Endometrium (tissue), 2 donors: ENCODE measurements at regions not wholly inside any gene's neighbourhood (a gene's known extent, or its start where the extent isn't known, plus 50 kb on each side); places are given as distances from the start of the nearest gene placed in this dataset.
"Not testable (repeated sequence)": the region's sequence is repeated elsewhere in the genome, so short reads cannot be mapped to it uniquely, and the experiment has no call there.

ENCODE experiments used
- FAIRE-seq: peaks from 2 replicates; lab custom pipeline; 2012; peaks lifted over from hg19 to GRCh38; lab: Jason Lieb, UNC
- donor health status: control.
- donor health status: control.

DNA sequence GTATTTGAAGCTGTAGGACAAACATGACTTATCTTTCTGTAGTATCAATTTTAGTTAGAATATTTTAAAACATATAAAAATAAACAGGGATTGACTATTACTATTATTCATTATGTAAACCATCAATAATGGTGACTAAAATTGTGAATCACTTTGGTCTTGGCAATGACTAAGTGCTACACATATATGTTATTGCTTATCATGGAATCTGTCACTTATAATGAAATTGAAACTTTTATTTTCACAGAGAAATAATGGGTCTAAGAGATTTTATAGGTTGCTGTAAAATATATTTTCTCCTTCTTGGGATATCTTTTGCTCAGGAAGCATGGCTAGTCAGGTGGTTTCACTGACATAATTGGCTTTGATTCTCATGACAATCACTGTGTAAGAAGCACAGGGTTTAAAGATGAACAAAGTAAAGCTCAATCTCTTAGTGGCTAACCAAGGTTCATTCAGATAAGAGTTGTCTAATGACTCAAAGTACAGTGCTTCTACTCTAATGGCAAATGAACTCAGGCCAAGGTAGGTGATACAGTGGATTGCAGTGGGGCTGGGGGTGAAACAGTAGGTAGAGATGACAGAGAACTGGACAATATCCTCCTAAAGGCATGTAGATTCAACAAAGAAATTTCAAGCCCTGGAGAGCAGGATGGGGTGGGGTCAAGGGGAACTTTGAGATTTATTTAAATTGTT lies 98.6 kb upstream of the FANCL start:
- FAIRE-seq, result no peak

DNA sequence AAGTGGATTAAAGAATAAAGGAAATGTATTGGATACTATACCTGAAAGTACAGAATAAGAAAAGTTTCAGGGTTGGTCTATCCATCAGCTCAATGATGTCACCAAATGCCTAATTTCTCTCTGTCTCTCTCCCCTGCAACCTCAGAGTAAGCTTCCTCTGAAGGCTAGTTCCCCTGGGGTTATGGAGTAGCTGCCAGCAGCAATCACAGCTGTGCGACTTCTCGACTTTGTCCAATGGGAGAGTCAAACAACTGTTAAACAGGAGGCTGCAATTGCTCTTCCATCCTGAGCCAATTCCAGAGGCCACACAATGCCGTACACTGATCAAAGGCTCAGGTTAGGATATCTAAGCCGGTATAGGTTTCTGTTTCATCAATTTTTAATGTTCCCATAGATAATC lies 95.3 kb upstream of the FANCL start:
- FAIRE-seq, result no peak

DNA sequence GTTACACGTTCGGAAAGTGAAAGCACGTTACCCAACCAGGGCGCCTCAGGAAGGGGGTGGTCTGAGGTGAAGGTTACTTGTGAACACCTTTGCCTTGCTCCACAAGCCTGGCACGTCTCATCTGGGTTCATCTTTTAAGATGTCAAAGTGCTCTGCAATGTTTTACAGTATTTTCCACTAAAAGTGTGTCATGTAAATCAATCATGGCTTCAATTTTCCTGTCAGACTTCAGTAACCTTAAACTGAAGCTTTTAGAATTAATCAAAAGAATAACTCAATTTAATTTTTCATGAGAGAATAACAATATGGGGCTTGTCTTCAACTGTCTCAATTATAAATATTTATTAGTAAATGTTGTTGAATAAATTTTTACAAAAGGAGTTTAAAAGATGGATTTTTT lies 93.3 kb upstream of the FANCL start:
- FAIRE-seq, result no peak

DNA sequence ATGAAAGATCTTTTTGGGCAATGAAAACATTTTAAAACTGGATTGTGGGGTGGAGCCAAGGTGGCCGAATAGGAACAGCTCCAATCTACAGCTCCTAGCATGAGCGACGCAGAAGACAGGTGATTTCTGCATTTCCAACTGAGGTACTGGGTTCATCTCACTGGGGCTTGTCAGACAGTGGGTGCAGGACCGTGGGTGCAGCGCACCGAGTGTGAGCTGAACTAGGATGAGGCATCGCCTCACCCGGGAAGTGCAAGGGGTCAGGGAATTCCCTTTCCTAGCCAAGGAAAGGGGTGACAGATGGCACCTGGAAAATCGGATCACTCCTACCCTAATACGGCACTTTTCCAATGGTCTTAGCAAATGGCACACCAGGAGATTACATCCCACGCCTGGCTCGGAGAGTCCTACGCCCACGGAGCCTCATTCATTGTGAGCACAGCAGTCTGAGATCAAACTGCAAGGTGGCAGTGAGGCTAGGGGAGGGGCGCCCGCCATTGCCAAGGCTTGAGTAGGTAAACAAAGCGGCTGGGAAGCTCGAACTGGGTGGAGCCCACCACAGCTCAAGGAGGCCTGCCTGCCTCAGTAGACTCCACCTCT lies 84.3 kb upstream of the FANCL start:
- FAIRE-seq, result not testable (repeated sequence)

DNA sequence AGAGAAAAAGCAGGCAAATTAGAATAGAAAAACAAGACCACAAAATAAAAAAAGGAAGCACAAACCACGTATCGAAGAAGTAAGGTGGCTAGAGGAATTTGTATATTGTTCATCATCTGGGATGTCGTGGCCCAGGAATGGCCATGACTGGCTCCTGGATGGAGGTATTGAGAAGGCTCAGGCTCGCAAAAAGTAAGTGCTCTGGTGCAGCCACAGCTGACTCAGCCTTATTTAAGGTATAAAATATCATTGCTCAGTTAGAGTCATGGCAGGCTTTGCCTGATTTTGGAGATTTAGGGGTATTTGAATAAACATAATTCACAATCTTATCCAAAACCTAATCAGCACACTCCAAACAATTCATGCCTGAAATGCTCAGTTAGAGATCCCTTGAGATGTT lies 78.4 kb upstream of the FANCL start:
- FAIRE-seq, result no peak

DNA sequence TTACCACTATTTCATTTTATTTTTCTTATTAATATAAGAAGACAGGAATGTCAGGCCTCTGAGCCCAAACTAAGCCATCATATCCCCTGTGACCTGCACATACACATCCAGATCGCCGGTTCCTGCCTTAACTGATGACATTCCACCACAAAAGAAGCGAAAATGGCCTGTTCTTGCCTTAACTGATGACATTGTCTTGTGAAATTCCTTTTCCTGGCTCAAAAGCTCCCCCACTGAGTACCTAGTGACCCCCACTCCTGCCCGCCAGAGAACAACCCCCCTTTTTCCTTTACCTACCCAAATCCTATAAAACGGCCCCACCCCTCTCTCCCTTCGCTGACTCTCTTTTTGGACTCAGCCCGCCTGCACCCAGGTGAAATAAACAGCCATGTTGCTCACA lies 77.8 kb upstream of the FANCL start:
- not testable (repeated sequence) for FAIRE-seq

DNA sequence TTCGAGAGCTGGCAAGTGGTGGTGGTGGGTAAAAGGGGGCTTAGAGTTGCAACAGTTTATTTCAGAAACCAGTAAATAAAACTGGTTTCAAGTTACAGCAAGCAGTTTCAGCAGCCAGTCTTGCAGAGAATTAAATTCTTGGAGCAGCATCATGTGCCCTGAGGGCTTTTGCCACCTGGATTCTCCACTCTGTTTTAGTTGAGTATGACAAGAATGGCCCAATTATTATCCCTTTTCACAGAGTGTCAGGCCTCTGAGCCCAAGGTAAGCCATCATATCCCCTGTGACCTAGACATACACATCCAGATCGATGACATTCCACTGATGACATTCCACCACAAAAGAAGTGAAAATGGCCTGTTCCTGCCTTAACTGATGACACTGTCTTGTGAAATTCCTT lies 72.8 kb upstream of the FANCL start:
- FAIRE-seq, result no peak

DNA sequence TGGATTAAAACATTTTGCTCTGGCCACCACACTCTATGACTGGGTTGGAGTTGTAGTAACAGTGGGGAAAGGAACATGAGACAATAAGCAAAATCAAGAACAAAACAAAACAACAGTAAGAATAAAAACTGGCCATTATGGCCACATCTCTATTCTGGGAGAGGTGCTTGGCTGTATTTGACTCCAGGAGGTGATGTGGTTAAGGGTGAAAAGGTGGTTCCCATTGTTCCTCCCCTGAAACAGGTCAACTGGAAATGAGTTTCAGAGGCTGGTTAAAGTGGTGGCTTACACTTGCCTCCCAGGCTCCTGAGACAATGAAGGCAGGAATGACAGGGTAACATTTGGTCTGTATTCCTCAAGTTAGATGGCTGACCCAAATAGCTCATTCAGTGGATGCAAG lies 67.3 kb upstream of the FANCL start:
- FAIRE-seq, result no peak

DNA sequence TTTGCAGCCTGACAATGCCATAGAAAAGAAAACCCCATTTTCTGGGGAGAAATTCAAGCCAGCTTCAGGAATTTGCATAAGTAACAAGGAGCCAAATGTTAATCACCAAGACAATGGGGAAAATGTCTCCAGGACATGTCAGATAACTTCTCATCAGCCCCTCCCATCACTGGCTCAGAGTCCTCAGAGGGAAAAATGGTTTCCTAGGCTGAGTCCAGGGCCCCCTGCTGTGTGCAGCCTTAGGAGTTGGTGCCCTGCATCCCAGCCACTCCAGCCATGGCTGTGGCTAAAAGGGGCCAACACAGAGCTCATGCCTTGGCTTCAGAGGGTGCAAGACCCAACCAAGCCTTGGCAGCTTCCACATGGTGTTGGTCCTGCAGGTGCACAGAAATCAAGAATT lies 63.7 kb upstream of the FANCL start:
- no peak for FAIRE-seq

DNA sequence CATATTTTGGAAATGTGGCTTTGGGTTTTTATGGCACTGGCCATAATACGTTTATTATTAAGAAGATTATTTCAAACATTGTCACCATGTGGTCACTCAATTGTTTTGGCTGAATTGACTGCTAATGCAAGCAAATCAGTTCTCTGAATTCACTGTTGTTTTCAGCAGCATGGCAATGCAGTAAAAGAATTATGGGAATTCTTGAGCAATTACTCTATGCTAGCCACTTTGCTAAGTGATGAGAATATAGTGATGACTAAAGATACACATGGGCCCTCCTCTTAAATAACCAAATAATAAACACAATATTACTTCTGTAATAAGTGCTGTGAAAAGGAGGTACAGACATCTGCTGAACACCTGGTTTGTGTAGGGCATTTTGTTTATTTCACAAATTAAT lies 58.0 kb upstream of the FANCL start:
- no peak for FAIRE-seq

DNA sequence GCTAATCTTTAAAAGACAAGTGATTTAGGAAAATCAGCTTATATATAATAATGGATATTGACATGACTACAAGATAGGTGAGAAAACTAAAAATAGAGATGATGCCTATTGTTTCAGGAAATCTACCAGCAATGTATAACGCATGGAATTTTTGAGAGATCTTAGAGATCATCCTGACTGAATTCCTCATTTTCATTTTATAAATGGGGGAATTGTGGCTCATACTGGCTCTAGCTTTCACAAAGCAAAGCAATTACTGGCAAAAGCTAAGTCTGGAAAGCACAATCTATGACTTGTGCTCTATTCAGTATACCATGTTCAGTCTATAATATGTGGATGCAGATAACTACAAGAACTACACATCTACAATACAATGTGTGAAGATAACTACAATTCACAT lies 51.9 kb upstream of the FANCL start:
- no peak for FAIRE-seq

DNA sequence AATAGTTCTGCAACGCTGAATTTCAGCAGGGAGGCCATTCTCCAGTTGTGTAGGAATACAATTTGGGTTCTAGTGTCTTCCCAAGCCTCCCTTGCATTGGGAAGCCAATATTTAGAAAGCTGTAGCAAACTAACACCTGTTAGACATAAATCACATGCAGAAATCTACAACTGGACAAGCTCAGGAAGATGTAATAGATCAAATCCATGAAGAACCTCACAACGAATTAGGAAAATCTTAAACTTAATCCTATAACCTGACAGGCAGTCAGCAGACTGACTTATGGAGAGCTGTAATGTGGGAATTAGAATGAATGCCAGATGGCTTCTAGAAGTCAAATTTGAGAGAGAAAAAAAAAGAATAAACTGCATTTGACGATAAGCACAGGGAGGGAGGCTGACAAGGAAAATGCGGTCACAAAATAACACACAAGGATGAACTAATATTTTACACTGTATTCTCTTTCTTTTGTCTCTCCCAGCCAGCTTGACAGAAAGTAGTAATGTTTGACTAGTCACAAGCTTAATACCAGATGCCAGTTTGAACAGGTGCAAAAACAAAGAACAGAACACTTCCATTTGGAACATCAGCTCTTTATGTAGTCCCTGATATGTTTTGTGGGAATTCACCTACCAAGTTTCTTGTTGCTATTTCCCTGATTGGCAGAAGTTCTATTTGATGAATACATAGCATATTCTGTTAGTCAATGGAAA lies 50.8 kb upstream of the FANCL start:
- no peak for FAIRE-seq
